Left kidney (tissue), 1 donor: ENCODE measurements at regions not wholly inside any gene's neighbourhood (a gene's known extent, or its start where the extent isn't known, plus 50 kb on each side); places are given as distances from the start of the nearest gene placed in this dataset.
A peak's percentile ranks its signal among the peaks of the same experiment; 100 is the strongest.
"Not testable (repeated sequence)": the region's sequence is repeated elsewhere in the genome, so short reads cannot be mapped to it uniquely, and the experiment has no call there.

Experiments used
- DNase-seq: peaks from one replicate; pipeline ENCODE4 v3.0.0-alpha.2; 2013

GRCh38 chr5:88666761-88667495 is 216.1 kb downstream of the MEF2C start:
- DNase-seq: no peak

- DNase-seq: no peak
These were observed 217.2 kb downstream of the MEF2C start for GRCh38 chr5:88665750-88666215.

- DNase-seq: no peak
These were observed 218.3 kb downstream of the MEF2C start for GRCh38 chr5:88664645-88665044.

DNA sequence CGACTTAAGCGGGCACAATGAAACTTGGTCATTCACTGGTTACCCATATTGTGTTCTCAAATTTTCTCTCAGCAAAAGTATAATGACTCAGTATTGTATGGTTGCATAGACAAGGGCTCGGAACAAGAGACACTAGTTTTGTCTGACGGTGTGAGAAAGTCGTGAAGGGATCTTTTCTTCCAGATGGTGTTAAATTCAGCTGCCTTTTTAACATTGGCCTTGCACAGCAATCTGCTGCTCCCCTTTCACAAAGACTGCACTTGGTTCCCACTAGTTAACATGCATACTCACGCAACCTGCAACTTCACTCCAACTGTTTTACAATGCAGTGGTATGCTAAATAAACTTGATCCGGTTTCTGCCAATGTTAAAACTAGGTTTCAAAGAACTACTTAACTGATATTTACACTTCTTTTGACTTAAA is 219.2 kb downstream of the MEF2C start:
- no peak for DNase-seq

DNA sequence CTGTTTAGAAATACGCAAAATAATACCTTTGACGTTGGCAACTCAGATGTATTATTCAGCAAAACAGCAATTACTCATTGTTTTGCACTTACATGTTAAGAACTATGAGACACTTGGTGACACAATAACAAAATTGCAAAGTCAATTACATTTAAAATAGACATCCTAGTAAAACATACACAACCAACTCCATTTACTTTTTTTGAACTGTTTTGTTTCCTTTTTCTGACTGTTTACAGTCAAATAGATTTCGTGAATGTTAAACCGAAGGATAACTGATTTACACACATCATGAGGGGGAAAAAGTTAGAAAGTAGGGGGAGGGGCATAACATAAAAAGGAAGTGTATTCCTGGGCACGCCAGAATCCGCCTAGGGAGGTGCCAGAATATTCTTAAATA is 220.1 kb downstream of the MEF2C start:
- DNase-seq: no peak

DNA sequence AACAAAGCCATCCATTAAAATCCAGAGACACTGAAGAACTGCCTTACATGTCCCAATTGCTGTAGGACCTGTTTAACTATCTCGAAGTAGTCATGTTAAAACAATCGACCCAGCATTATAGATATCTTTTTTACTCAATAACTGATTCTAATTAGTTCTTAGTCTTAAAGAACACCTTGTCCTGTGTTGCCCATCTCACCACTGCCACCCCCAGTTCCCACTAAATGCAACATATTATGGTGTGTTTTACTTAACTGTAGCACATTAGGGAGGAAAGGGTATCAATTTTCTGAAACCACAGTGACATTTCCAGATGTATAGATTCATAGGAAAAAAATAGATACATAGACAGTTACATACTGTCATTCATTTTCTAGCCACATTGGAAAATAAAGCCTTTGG is 221.2 kb downstream of the MEF2C start:
- DNase-seq: no peak

GRCh38 chr5:88660947-88661805 is 221.8 kb downstream of the MEF2C start:
- DNase-seq: peak; percentile 86

- DNase-seq: no peak
These were observed 222.6 kb downstream of the MEF2C start for GRCh38 chr5:88660264-88660946.

- no peak for DNase-seq
These were observed 223.3 kb downstream of the MEF2C start for GRCh38 chr5:88659529-88660263.

GRCh38 chr5:88658886-88659285 is 224.1 kb downstream of the MEF2C start:
- DNase-seq: no peak

GRCh38 chr5:88657906-88658775 is 224.8 kb downstream of the MEF2C start:
- DNase-seq: no peak

- DNase-seq: no peak
These were observed 225.8 kb downstream of the MEF2C start for GRCh38 chr5:88657136-88657535.

- no peak for DNase-seq
These were observed 226.6 kb downstream of the MEF2C start for GRCh38 chr5:88656221-88656950.

DNA sequence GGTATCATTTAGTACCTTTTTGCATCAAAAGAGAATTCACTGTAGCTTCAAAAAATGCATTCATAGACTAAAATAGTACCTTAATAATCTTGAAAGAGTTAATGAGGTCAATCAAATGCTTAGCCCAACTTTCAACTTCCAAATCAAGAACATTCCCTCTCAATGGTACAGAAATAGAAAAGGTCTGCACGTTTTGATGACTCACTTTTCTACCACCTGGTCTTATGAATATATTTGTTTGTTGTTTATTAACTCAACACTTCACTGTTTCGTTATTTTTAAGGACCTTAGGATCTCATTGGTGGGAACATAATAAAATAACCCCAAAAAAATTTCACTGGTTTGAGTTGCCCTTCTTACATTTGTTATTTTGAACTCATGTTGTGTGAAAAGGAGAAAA is 229.5 kb downstream of the MEF2C start:
- no peak for DNase-seq

GRCh38 chr5:88647901-88648300 is 235.1 kb downstream of the MEF2C start:
- DNase-seq: no peak

GRCh38 chr5:88646866-88647265 is 236.1 kb downstream of the MEF2C start:
- no peak for DNase-seq

DNA sequence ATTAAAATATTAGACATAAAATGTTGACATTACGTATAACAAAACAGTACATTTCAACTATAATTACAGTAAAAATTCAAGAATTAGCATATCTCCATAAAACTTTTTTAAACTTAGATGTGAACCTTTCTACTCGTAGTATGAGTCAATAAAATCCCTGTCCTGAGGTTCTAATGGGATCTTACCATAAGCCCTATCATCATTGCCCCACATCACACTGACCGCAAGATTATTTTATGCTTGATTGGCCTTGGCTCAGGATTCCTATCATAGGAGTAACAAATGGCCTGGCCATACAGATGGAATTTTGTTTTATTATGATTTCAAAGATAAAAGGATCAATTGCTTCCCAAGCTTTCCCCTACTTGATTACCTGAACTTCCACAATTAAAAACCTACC is 238.3 kb downstream of the MEF2C start:
- no peak for DNase-seq

DNA sequence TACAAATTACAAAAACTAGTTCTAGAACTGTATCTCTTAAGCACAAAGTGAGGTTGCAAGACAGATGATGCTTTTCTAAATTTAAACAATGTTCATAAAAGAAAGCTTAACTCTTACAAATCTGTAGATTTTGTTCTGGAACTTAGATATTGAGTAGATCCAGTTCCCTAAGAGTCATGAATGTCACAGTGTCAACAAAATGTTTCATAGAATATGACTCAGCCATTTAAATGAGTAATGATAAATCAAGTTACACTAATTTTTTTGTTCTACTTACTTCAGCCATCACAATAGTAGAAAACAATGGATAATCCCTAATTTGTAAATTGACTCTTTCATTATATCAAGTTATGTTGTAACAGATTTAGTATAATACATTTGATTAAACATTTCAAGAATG is 239.7 kb downstream of the MEF2C start:
- no peak for DNase-seq

- no peak for DNase-seq
These were observed 249.0 kb downstream of the MEF2C start for GRCh38 chr5:88634014-88634413.

DNA sequence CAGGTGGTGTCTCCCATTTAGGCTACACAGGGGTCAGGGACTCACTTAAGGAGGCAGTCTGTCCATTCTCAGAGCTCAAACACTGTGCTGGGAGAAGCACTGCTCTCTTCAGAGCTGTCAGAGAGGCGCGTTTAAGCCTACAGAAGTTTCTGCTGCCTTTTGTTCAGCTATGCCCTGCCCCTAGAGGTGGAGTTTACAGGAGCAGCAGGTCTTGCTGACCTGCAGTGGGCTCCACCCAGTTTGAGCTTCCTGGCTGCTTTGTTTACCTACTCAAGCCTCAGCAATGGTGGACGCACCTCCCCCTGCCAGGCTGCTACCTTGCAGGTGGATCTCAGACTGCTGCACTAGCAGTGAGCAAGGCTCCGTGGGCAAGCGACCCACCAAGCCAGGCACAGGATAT is 260.1 kb downstream of the MEF2C start:
- DNase-seq: not testable (repeated sequence)
